GM19043 (cell line): ENCODE measurements at regions not wholly inside any gene's neighbourhood (a gene's known extent, or its start where the extent isn't known, plus 50 kb on each side); places are given as distances from the start of the nearest gene placed in this dataset.

ENCODE experiments used
- ATAC-seq: cut with Tn5 transposase; IDR thresholded peaks from one replicate; pipeline ENCODE4 v1.9.1; 2021; ENCODE audit warnings: low read depth; ENCODE audit not compliant: unreplicated experiment

DNA sequence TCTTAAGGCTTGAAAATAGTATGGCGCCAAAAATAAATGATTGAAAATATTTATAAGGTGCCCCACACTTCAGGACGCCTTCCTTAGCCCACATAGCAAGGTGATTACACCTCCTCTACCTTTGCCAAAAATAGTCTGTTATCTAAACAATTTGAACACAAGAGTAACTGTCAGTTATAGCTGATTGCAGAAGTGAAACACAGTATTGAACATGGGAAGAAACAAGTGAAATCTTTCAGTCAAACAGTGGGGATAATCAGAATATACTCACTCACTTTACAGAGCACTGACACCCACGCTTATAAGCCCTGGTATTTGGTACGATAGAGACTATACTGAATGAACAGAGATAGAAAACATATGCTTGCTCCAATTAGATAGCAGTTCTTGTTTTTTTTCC is 203.1 kb downstream of the RAB38 start:
- ATAC-seq = no peak

DNA sequence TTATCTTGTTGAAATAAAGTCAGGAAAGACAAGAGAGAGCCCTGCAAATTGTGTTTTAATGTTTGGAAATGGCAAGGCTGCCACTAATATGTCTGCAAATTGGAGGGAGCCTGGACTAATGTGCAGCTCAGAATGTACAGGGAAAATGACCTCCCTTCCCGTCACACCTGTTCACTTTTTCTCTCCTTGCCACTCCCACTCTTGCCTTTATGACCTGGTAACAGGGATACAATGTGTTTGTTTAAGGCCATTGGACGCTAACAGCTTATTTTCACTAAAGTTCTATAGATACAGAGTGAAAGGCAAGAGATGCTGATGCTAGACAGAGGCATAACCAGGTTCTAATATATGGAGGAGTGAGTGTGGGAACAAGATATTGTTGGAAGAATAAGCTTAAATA is 203.9 kb downstream of the RAB38 start:
- ATAC-seq = no peak

DNA sequence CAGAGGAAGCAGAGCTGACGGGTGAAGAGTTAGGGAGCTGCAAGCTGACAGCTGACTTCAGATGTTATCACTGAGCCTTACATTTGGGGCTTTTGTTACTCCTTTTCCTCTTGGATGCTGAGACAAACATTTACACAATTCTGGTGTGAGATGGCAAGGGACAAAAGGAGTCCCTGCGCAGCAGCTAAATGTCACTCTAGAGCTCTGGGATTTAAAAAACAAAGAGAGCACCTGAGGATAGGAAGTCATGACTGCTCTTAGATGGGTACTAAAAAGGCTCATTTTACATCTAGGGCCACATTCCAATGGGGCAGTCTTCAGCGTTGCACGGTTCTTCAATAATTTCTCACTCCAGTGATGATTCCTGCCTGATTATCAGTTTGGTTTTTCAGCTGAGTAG is 204.5 kb downstream of the RAB38 start:
- ATAC-seq = no peak

DNA sequence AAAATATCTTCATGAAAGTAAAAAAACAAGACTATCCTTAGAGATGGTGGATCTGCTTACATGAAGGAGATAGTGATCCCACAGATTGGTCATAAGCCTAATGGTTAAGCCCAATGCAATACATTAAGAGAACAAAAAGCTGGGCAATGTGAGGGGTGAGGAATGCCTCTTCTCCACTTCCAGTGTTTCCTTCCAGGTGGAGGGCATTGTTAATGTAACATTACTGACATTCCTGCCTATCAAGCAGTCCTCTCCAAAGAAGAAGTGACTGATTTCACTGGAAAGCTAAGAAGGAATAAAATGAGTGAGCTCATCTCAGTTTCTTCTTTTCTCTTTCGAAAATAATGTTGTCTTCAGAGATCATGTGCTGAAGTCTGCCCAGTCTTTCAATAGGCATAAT is 207.8 kb downstream of the RAB38 start:
- ATAC-seq = no peak

DNA sequence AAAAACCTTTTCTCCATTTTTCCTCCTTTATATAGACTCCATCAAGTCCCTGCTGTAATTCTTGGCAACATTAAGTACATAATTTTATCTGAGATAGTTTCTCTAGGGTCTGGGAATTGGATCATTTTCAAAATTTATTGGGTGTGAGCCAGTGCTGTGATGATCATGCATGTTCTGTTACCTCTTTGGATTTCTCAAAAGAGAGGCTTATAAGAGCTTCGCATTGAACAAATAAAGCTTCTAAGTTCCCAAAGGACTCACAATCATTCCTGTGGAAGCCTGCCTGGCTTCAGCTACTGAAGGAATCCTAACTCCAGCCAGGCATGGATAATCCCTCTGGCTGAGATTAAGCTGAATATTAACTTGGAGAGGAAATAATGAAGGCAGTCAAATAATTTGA is 208.5 kb downstream of the RAB38 start:
- ATAC-seq = no peak

DNA sequence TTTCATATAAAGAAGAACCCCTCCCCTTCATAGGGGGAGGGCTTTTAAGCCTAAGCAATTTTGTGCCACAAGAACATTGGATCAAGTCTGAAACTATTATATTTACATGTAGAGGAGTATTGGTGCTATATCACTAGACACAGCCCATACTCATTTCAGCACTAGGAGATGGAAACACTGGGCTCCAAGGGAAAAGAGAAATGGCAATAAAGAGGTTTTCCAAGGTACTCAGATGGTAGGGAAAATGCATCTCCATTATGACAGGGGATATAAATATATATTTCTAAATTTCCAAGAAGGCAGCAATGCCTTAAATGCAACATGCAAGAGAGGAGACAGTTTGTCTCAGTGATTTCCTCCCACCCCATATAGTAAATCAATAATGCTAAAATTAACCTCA is 209.0 kb downstream of the RAB38 start:
- ATAC-seq = no peak

DNA sequence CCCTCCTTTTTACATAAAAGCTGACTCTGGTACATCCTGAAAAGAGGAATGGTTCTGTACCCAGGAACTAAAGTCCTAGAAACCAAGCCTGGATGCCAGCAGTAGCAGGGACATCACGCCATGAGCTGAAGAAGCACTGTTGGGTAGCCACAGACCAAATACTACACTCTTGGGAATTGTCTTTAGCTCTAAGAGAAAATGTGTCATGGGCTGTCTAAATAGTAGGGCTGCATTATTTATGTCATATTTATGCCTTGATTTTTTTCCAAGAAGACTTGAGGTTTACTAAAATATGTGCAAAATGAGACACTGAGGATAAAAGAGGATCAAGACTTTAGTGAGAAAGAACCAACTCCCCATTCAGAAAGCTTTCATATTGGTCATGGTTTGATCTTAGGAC is 213.6 kb downstream of the RAB38 start:
- ATAC-seq = no peak

DNA sequence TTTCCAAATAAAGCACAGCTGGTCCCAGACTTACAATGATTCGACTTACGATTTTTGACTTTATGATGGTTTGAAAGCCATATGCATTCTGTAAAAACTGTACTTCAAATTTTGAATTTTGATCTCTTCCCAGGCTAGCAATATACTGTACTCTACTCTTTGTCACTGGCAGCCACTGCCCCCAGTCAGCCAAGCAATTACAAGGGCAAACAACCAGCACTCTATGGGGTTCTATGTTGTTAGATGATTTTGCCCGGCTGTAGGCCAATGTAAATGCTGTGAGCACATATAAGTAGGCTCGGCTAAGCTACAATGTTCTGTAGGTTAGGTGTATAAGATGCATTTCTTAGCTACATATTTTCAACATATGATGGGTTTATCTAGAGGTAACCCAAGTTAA is 217.3 kb downstream of the RAB38 start:
- no peak for ATAC-seq

DNA sequence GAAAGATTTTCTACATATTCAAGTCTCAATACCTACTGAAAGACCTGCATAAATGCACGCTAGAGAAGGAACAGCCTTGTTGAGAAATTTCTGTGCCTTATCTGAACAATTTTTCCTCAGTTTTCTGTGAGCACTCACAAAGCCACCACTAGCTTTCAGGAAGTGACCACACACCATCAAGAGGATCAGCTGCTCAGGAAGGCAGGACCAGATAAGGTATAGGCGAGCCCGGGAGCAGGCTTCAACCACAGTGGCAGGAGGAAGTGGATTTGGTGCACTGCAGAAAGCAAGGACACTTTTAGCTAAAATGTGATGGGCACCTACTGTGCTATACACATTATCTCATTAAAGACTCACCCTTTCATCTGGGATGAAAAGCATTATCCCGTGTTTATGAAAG is 220.8 kb downstream of the RAB38 start:
- ATAC-seq = no peak

DNA sequence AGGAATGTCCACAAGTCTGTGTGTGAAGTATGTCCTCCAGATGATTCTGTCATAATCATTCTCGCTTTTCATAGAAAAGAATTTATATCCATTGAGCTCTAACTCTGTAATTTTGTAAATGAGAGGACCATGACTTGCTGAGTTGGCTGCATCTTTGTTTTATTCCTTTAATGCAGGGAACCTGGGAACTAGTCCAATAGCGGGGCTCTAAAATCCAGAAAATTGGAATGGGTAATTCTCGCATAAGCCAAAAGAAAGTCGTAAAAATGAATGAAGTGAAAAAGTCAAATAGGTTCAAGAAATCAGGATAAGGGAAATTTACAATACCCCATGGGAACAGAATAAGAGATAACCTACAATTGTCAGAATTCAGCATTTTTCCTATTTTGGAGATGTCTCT is 232.5 kb downstream of the RAB38 start:
- ATAC-seq = no peak

DNA sequence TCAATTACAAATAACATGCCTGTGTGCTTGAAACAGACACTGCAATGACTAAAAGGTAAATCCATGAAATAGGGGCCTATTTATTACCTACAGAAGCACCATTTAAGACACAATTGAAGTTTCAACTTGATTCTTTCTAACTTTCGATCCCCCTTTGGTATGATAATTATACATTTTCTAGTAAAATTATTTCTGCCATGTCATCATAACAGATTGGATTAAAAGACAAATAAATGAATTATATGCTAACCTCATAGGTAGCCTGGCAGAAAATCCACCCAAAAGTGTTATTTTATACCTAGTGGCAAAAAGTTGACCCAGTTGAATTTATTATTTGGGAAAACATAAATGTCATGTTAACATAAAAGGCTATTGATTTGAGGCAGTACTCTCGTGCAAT is 241.1 kb downstream of the RAB38 start:
- no peak for ATAC-seq

DNA sequence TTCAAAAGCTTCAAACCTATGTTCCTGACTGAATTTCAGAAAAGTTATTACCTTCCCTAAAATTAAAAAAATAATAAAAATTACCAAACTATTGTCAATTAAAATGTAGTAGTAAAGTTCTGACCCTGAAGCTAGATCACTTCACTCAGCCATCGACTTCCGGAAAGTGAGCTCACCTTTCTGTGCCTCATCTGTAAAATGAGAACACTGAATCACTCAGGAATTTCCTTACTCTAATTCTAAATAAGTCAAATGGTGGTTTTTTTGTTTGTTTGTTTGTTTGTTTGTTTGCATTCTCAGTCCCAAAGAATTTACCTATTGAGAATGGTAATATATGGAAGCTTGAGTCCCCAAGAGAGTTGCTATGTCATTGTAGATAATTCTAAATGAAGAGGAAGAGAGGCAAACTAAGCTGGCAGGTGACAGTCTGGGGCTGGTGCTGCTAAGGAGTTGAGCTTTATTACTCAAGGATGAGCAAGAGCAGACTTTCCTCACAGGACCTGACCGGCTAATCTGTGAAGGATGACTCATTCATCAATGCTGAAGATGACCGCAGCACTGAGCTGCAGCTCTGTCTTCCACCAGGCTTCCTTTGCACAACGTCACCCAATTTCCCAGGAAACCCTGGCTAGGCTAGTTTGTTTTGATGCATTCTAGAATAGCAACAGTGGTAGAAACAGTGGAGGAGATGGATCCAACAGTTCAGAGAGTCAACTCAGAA is 248.8 kb downstream of the RAB38 start:
- ATAC-seq = no peak

DNA sequence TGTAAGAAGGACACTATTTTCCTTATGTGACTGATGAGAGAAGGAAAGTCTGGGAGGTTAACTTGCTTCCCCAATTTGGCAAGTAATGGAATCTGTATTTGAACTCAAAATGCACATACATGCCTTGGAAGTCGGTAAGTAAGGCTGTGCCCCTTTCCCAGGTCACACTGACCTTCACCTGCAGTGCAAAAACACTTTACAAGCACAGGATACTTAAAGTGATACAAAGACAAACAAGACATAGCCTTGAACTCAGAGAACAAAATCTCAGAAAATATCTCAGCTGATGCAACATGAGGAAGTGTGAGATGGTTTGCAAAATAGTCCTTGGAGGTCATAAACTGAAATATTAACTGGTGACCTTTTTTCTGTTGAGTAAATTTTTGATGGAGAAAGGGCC is 251.1 kb downstream of the RAB38 start:
- no peak for ATAC-seq

DNA sequence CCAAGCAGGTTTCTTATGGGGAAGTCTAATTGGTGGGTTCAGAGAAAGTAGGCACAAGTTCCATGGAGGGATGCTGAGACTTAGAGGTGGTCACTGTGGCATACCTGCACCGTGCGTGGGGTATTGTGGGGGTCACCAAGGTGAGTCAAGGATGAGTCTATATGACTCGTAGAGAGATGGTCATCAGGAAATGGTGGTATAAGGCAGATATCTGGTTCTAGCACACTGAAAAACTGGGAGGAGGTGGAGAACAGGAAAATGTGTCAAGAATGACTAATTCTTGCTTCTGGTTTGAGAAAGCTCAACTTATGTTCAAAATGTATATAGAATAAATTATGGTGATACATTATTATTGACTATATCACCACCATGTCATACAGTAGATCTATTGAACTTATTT is 258.1 kb downstream of the RAB38 start:
- no peak for ATAC-seq

DNA sequence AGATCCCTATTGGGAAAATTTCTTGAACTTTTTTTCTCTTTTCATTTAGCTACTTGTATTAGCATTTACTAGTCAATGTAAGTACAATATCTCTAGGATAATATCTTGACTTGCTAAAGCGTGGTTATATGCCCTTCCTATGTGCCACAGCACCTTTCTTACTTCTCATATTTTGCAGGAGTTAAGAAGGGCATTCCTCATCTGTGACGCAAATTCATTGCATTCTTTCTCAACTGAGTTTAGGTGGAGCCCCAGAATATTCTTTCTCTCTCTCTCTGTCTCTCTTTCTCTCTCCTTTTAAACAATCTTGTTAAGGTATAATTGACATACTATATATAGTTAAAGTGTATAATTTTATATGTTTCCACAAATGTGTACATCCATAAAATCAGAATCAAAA is 266.1 kb downstream of the RAB38 start:
- ATAC-seq = no peak

DNA sequence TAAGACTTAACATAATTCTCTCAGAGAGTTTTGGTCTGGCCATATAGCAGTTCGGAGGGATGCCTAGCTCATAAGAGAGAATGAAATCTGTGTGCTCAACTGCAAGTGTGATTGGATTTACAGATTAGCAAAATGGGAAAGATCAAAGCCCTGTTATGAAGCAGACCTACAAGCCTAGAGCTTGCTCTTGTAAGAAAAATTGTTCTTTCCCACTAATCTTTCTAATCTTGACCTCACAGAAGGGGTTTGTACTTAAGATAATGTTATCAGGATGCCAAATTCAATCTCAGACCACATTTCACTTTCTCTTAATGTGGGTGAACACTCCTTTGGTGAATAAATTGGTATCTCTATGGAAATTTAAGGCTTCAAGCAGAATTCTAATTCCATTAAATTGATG is 267.2 kb downstream of the RAB38 start:
- no peak for ATAC-seq

DNA sequence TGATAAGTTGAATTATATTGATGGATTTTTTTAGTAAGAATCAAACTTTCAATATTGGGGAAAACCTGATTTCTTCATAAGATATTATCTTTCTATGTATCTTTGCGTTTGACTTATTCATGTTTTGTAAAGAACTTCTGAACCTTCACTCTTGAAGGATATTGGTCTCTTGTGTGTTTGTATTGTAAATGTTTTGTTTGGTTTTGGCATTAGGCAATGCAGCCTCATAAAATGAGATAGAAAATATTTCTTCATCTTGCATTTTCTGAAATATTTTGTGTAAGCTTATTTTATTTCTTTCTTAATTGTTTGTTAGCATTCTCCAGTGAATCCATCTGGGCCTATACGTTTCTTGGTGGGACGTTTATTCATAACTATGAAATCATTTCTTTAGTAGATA is 271.9 kb downstream of the RAB38 start:
- no peak for ATAC-seq

DNA sequence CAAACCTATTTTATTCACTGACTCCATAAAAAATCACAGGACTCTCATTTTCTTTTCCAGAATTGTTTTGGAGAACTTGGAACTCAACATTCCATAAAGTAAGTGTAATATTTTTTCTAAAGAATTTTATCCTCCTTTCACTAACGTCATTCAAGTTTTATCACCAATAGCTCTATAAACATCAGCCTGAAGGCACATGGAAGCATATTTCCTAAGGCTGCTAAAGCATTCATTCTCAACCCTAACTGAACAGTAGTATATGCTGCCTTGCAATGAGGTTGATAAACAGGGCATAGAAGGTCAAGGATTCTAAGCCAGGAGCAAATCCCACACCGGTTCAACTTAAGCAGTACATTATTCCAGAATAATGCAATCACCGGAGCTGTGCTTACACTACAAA is 273.9 kb downstream of the RAB38 start:
- ATAC-seq = no peak

DNA sequence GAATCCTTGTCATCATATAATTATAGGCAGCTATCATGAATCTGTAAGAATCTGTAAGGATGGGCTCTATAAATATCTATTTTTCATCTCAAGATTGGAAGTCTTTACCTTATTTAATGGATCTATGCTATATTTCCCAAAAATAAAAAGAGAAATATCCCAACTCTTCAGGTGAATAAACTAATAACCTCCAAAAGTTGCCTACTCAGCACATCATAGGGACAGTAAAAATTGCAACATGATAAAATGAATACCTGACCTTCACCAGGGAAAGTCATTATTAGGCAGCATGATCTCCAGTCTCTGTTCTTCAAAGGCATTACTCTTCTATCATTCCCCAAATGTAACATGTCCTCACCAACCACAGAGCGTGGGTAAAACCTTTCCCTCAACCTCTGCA is 277.3 kb downstream of the RAB38 start:
- no peak for ATAC-seq

DNA sequence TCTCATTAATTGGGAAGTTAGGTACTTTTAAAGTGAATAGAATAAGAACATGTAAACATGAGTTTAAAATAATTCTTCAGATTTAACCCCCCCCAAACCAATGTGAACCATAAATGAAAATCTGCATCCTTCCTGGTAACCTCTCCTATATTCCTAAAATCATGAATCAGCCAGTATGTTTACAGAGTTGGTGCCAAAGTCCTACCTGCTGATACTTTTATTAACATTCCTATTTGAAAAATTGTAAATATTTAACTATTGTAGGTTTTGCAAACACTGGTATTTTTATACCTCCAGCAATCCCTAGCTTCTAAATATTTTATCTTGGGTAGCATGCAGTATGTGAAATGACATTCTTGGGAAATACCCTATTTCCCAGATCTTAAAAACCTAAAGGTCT is 278.2 kb downstream of the RAB38 start:
- ATAC-seq = no peak

DNA sequence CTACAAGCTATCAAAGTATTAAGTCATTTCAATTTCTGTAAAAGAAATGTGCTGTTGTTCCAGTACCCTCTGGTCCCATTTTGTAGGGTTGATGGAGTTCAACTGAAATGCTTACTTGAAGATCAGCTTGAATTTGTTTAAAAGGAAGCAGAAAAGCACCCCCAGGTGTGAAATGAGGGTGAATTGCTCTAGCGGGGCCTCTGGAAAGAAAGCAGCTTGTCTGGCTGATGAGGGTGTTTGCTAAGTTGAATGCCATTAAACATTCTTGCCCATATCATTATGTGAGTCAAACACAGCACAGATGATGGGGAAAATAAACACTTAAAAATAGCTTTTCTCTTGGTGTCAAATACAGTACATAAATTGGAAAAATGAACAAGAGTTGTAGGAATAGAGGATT is 280.3 kb downstream of the RAB38 start:
- no peak for ATAC-seq

DNA sequence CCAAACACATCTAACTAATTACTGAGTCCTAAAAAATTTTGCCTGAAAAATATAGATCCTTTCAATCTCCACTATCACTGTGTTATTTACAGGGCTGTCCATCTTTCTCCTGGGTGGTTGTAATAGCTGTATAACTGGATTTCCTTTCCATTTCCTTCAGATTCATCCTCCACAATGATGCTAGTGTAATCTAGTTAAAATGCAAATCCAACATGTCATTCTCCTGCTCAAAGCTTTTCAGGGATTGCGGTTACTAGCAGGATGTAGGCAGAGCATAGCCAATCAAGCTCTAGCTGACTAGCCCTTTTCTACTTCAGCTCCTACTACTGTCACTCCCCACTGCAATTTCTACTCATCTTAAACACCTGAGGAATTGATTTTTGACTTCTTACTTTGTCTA is 283.0 kb downstream of the RAB38 start:
- no peak for ATAC-seq

DNA sequence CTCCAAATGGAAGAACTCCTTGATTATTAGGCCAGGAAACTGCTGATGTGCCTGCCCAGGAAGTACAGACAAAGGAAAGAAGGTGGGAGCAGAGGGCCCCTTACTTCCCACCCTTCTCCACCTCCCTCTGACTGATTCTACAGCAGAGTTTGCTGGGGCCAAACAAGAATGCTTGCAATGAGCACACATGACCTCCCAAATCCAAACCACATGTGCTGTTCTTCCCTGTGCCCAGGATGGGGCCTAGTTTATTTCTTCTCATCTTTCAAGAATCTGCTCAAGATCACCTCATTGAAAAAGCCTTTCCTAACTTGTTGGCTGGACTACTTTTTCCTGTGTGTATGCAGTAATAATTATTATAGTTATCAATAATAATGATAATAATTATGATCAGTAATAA is 286.1 kb downstream of the RAB38 start:
- ATAC-seq = no peak
